ENCODE measurements at regions not wholly inside any gene's neighbourhood (a gene's known extent, or its start where the extent isn't known, plus 50 kb on each side); places are given as distances from the start of the nearest gene placed in this dataset.

DNA sequence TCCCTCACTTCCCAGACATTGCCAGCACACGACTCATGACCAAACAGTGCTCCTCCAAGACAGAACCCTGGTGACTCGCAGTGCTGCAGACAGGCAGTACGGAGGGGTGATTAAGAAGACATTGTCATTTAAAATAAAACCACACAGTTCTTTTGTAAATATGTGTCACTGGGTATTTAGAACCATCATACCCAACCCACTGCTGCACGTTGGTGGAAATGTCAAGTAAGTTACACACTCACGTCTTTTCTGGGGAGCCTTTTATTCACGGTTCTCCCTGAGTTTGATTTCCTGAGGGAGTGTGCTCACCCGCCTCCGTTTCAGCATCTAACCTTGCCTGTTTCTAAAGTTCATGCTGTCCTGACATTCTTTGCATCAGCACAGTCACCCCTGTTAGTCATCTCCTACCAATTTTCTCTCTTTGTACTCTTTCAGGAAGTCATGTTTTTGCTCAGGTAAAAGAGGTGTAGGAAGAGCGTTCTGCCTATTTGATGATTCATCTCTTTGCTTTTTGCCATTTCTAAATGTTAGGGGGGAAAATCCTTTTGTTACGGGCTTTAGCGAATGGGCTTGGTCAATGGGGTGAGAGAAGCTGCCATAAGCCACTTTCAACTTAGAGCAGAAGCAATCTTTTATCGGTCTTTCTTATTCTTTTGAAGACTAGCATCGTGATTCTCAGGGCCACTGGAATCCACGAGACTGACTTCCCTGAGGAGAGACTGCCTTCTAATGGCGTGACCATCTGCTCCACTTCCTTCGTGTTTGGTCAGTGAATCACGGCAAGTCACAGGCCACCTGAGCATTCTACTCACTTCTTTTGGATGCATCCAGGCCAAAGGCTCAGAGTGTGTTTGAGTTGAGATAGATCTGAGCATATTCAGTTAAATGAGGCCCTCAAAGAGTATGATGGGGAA, 512.8 kb upstream of the JARID2 start:
- ATAC-seq, result no peak
- no peak for TF ChIP-seq OSR1 (CRISPR knock-in tag; IDR thresholded peaks at IDR 0.05)
- TF ChIP-seq SNAI2 (CRISPR knock-in tag; IDR thresholded peaks at IDR 0.05), result no peak
- no peak for TF ChIP-seq TCF4 (CRISPR knock-in tag; IDR thresholded peaks at IDR 0.05; ENCODE audit: borderline replicate concordance)
- no peak for TF ChIP-seq ZNF8 (CRISPR knock-in tag; IDR thresholded peaks at IDR 0.05)
- TF ChIP-seq BACH2 (CRISPR knock-in tag; IDR thresholded peaks at IDR 0.05; ENCODE audit: borderline replicate concordance), result no peak
- no peak for TF ChIP-seq ZFP30 (CRISPR knock-in tag; IDR thresholded peaks at IDR 0.05)
- TF ChIP-seq, protein P1, sequence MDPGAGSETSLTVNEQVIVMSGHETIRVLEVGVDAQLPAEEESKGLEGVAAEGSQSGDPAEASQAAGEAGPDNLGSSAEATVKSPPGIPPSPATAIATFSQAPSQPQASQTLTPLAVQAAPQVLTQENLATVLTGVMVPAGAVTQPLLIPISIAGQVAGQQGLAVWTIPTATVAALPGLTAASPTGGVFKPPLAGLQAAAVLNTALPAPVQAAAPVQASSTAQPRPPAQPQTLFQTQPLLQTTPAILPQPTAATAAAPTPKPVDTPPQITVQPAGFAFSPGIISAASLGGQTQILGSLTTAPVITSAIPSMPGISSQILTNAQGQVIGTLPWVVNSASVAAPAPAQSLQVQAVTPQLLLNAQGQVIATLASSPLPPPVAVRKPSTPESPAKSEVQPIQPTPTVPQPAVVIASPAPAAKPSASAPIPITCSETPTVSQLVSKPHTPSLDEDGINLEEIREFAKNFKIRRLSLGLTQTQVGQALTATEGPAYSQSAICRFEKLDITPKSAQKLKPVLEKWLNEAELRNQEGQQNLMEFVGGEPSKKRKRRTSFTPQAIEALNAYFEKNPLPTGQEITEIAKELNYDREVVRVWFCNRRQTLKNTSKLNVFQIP (CRISPR knock-in tag; IDR thresholded peaks at IDR 0.05; ENCODE audit: borderline replicate concordance, low read depth), result no peak
- no peak for TF ChIP-seq ZNF565 (CRISPR knock-in tag; conservative IDR thresholded peaks at IDR 0.05; ENCODE audit: low read depth)
- TF ChIP-seq ZNF70 (CRISPR knock-in tag; IDR thresholded peaks at IDR 0.05), result no peak
- no peak for TF ChIP-seq GLIS3 (CRISPR knock-in tag; IDR thresholded peaks at IDR 0.05)
- no peak for TF ChIP-seq TSHZ2 (CRISPR knock-in tag; IDR thresholded peaks at IDR 0.05)
- TF ChIP-seq ZFP3 (CRISPR knock-in tag; IDR thresholded peaks at IDR 0.05), result no peak
- TF ChIP-seq RARB (CRISPR knock-in tag; IDR thresholded peaks at IDR 0.05), result no peak
- TF ChIP-seq TOX (CRISPR knock-in tag; IDR thresholded peaks at IDR 0.05; ENCODE audit: borderline replicate concordance), result no peak

DNA sequence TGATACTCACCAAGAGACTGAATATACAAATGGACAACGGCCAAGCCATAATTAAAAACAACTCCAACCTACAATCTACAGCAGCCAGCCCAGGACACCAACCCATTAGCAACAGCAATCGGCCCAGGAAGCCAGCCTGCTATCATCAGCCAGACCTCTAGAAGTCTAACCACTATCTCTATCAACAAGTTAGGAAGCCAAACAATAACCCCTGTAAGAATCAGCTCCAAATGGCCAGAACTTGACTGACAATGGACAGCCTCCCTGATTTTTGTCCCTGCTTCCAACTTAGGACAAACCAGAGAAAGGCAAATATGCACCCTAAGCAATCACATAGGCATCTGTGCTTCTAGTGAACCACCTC, 511.8 kb upstream of the JARID2 start:
- no peak for ATAC-seq
- TF ChIP-seq CSDC2 (CRISPR knock-in tag; IDR thresholded peaks at IDR 0.05) (no peak), ZNF8 (CRISPR knock-in tag; IDR thresholded peaks at IDR 0.05) (no peak), ARNTL (CRISPR knock-in tag; IDR thresholded peaks at IDR 0.05; ENCODE audit: borderline replicate concordance, low read depth) (no peak), OSR1 (CRISPR knock-in tag; IDR thresholded peaks at IDR 0.05) (no peak), BACH2 (CRISPR knock-in tag; IDR thresholded peaks at IDR 0.05; ENCODE audit: borderline replicate concordance) (no peak), RARB (CRISPR knock-in tag; IDR thresholded peaks at IDR 0.05) (no peak), ISL1 (CRISPR knock-in tag; IDR thresholded peaks at IDR 0.05) (no peak), ZC3H10 (CRISPR knock-in tag; IDR thresholded peaks at IDR 0.05) (no peak), GLIS3 (CRISPR knock-in tag; IDR thresholded peaks at IDR 0.05) (no peak), TSHZ2 (CRISPR knock-in tag; IDR thresholded peaks at IDR 0.05) (no peak), CSRNP3 (CRISPR knock-in tag; IDR thresholded peaks at IDR 0.05) (no peak), PPARA (CRISPR knock-in tag; IDR thresholded peaks at IDR 0.05; ENCODE audit: borderline replicate concordance) (no peak), TOX (CRISPR knock-in tag; IDR thresholded peaks at IDR 0.05; ENCODE audit: borderline replicate concordance) (no peak), ESRRG (CRISPR knock-in tag; IDR thresholded peaks at IDR 0.05) (no peak), ZFP30 (CRISPR knock-in tag; IDR thresholded peaks at IDR 0.05) (no peak)
